ENCODE measurements at regions not wholly inside any gene's neighbourhood (a gene's known extent, or its start where the extent isn't known, plus 50 kb on each side); places are given as distances from the start of the nearest gene placed in this dataset.
"Not testable (repeated sequence)": the region's sequence is repeated elsewhere in the genome, so short reads cannot be mapped to it uniquely, and the experiment has no call there.

DNA sequence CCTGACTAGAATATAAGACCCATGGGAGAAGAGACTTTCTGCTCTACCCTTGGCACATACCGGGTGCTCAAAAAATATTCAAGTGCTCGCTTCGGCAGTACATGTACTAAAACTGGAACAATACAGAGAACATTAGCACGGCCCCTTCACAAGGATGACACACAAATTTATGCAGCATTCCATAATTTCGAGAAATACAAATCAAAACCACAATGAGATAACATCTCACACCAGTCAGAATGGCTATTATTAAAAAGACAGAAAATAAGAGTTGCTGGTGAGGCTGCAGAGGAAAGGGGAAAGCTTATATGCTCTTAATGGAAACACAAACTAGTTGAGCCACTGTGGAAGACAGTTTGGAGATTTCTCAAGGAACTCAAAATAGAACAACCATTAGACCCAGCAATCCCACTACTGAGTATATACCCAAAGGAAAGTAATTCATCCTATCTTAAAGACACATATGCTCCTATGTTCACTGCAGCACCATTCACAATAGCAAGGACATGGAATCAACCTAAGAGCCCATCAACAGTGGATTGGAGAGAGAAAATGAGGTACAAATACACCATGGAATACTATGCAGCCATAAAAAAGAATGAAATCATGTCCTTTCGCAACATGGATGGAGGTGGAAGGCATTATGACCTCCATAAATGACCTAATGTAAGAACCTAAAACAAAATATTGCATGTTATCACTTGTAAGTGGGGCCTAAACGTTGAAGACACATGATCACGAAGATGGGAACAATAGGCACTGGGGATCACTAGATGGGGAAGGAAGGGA lies 71.6 kb upstream of the CYP1B1 start:
- DNase-seq (ENCODE audit: low read depth): no peak

- DNase-seq (ENCODE audit: low read depth): peak; percentile 99
These were observed 71.0 kb upstream of the CYP1B1 start for GRCh38 chr2:38146907-38147307.

DNA sequence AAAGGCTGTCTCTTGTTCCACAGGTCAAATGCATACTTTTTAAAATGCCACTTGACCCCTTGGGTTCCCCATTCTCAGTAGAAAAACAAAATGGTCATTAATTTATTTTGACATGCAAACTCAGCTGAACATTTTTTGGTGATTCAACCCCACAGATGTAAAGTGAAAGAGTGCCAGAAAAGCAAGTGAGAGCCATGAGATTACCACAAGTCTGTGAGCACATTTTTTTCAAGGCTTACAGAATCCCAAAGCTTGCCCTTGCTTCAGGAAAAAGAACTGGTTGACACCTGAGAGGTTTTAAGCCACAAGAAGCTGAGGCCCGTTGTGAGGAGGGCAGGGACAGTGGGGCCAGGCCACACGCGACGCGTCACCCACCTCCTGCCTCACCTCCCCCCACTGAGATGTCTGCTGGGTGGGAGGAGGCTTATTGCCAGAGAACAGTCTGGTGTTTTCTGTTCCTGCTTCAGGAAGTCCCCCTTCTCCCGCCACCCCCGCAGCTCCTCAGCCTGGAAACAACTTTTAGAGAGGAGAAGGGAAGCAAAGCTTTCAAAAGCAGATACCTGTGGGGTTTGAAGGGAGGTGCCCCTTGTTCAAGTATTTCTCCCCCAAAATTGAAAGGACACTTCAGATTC lies 70.4 kb upstream of the CYP1B1 start:
- peak; percentile 93 for DNase-seq (ENCODE audit: low read depth)

- DNase-seq (ENCODE audit: low read depth): no peak
These were observed 69.3 kb upstream of the CYP1B1 start for GRCh38 chr2:38145236-38145635.

DNA sequence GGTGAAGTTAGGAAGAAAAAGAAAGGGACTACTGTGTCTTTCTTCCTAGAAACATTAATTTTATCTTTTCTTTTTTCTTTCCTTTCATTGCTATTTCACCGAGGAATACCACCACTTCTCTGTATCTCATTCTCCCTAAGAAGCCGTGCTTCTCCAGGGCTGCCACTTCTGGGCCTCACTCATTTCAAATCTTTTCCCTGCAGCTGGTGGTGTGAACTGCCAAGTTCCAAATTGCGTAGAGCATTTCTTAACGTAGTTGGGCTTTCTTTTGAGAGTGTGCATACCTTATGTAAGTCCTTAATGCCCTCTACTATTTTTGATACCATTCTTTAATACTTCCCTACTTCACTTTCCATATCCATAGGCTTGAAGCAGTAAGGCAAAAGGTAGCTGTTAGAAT lies 66.7 kb upstream of the CYP1B1 start:
- DNase-seq (ENCODE audit: low read depth): no peak

DNA sequence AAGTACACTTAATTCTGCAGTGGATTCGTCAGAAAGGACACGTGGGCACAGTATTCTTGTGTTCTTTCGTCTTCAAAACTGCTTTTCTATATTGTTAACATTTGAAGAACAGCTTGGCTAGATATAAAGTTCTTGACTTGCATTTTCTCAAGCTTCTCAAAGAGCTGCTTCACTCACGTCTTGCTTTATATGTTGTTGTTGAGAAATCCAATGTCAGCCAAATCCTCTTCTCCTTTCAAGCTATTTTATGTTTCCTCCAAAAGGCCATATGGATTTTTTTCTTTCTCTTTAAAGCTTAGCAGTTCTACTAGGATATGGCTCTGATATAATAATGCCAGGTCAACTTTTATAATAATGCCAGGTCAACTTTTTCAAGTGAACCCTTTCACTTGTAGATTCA lies 65.5 kb upstream of the CYP1B1 start:
- no peak for DNase-seq (ENCODE audit: low read depth)

- no peak for DNase-seq (ENCODE audit: low read depth)
These were observed 63.0 kb upstream of the CYP1B1 start for GRCh38 chr2:38138996-38139395.

- DNase-seq (ENCODE audit: low read depth): no peak
These were observed 62.5 kb upstream of the CYP1B1 start for GRCh38 chr2:38138419-38138818.

DNA sequence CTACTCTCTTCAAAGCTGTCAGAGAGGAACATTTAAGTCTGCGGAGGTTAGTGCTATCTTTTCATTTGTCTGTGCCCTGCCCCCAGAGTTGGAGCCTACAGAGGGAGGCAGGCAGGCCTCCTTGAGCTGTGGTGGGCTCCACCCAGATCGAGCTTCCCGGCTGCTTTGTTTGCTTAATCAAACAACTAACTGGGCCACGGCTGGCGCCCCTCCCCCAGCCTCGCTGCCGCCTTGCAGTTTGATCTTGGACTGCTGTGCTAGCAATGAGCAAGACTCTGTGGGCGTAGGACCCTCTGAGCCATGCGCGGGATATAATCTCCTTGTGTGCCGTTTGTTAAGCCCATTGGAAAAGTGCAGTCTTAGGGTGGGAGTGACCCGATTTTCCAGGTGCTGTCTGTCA lies 62.0 kb upstream of the CYP1B1 start:
- DNase-seq (ENCODE audit: low read depth): not testable (repeated sequence)

- DNase-seq (ENCODE audit: low read depth): no peak
These were observed 55.7 kb upstream of the CYP1B1 start for GRCh38 chr2:38131676-38132075.

- DNase-seq (ENCODE audit: low read depth): no peak
These were observed 54.9 kb upstream of the CYP1B1 start for GRCh38 chr2:38130876-38131275.

DNA sequence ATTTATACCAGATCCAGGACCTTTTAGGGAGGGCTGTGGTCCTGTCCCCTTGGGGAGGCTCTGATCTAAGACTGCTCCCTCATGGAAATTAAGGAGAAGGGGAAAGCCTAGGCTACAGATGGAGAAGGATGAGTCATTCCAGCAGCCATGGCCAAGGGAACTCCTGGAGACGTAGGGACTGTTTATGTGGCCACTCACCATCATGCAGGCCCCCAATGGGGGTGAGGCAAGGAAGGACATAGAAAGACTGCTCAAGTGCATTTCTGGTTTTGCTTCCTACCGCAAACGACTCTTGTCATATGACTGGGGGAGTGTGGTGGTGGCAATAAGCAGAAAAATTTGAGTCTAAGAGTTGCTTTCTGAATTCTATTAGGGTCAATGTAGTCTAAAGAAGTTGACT lies 54.0 kb upstream of the CYP1B1 start:
- DNase-seq (ENCODE audit: low read depth): no peak

- DNase-seq (ENCODE audit: low read depth): no peak
These were observed 53.5 kb upstream of the CYP1B1 start for GRCh38 chr2:38129481-38129880.

DNA sequence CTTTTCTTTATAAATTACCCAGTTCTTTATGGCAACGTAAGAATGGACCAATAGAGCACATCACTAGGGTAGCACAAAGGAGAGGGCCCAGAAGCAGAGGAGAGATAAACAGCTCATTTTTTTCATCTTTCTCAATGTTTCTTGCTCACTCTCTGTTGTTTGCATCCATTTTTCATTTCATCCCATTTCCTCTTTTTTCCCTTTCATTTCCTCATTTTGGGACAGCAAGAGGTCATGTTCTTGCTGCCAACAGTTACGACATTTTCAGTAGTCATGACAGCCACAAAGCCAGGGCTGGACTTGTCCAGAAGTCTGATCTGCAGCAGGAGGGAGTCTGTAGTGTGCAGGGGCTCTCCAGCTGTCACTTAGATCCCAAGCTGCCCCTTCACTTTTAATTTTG lies 52.7 kb upstream of the CYP1B1 start:
- no peak for DNase-seq (ENCODE audit: low read depth)

GRCh38 chr2:38127277-38127676 lies 51.3 kb upstream of the CYP1B1 start:
- DNase-seq (ENCODE audit: low read depth): no peak

GRCh38 chr2:38125842-38126241 lies 49.9 kb upstream of the CYP1B1 start:
- no peak for DNase-seq (ENCODE audit: low read depth)

All from renal cortical epithelial cell (primary cell).